HG03025 (cell line): ENCODE measurements at regions not wholly inside any gene's neighbourhood (a gene's known extent, or its start where the extent isn't known, plus 50 kb on each side); places are given as distances from the start of the nearest gene placed in this dataset.

Experiments
- ATAC-seq: cut with Tn5 transposase; IDR thresholded peaks from one replicate; pipeline ENCODE4 v1.9.1; 2021; ENCODE audit warnings: mild to moderate bottlenecking, moderate library complexity; ENCODE audit not compliant: unreplicated experiment, low FRiP score

GRCh38 chr12:76135456-76135855, 51.0 kb upstream of the NAP1L1 start:
- ATAC-seq = no peak
